ENCODE measurements at regions not wholly inside any gene's neighbourhood (a gene's known extent, or its start where the extent isn't known, plus 50 kb on each side); places are given as distances from the start of the nearest gene placed in this dataset.

DNA sequence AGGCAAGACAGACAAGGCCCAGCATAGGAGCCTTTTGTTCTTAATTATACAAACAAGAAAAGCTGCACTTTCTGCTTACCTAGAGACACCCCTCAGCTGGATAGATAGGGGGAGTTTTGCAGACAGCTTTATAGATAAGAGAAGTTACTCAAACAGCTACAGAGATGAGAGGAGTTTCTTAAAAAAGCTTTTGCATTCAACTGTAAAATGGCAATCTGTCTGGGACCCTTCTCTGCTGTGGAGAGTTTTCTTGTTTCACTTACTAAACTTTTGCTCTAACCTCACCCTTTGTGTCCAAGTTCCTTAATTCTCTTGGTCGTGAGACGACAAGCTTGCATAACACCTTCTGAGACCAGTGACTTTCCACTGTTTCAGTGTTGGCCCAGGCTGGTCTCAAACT lies 103.8 kb upstream of the CHORDC1 start:
- TF ChIP-seq MYC (IDR thresholded peaks at IDR 0.05; ENCODE audit: low read depth, low read length) (no peak), FOS (IDR thresholded peaks at IDR 0.05; ENCODE audit: borderline replicate concordance, insufficient read depth, low read length) (no peak), POLR2A (IDR thresholded peaks at IDR 0.05; ENCODE audit: low read depth, low read length) (no peak), GATA2 (IDR thresholded peaks at IDR 0.05; ENCODE audit: insufficient read depth, insufficient read length, low read depth, low read length) (no peak), JUN (IDR thresholded peaks at IDR 0.05; ENCODE audit: borderline replicate concordance, insufficient read depth, insufficient read length, low read depth) (no peak), EZH2 (IDR thresholded peaks at IDR 0.05; ENCODE audit: borderline replicate concordance, low read depth, low read length, severe bottlenecking) (no peak), POLR2AphosphoS5 (IDR thresholded peaks at IDR 0.05; ENCODE audit: insufficient read depth, low read depth, low read length) (no peak)
- TF ChIP-seq, protein P1, sequence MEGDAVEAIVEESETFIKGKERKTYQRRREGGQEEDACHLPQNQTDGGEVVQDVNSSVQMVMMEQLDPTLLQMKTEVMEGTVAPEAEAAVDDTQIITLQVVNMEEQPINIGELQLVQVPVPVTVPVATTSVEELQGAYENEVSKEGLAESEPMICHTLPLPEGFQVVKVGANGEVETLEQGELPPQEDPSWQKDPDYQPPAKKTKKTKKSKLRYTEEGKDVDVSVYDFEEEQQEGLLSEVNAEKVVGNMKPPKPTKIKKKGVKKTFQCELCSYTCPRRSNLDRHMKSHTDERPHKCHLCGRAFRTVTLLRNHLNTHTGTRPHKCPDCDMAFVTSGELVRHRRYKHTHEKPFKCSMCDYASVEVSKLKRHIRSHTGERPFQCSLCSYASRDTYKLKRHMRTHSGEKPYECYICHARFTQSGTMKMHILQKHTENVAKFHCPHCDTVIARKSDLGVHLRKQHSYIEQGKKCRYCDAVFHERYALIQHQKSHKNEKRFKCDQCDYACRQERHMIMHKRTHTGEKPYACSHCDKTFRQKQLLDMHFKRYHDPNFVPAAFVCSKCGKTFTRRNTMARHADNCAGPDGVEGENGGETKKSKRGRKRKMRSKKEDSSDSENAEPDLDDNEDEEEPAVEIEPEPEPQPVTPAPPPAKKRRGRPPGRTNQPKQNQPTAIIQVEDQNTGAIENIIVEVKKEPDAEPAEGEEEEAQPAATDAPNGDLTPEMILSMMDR (IDR thresholded peaks at IDR 0.05; ENCODE audit: extremely low read depth in 1 of 2, insufficient read depth in 1 of 2, low read depth in 1 of 2, low read length in 2 of 2), result no peak
- TF ChIP-seq, protein P2, sequence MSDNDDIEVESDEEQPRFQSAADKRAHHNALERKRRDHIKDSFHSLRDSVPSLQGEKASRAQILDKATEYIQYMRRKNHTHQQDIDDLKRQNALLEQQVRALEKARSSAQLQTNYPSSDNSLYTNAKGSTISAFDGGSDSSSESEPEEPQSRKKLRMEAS (IDR thresholded peaks at IDR 0.05; ENCODE audit: insufficient read depth, insufficient read length), result no peak
- Histone ChIP-seq H4K20me1 (replicated peaks; ENCODE audit: control insufficient read depth, extremely low read depth, insufficient read depth, low read length) (no peaks in the 10 kb centered on the region), H3K27me3 (ENCODE audit: control insufficient read depth in 2 of 2, insufficient read depth in 2 of 2, low read length in 2 of 2) (no peaks in the 10 kb centered on the region), H3K9me3 (replicated peaks; ENCODE audit: control insufficient read depth, insufficient read depth, low read length) (no peaks in the 10 kb centered on the region), H3K9ac (replicated peaks; ENCODE audit: extremely low read depth, insufficient read depth, low read length) (no peak overlapping the region), H3K4me1 (ENCODE audit: control insufficient read depth, extremely low read depth, insufficient read depth, low read length) (no peaks in the 10 kb centered on the region), H3K4me3 (replicated peaks in 1 of 3; ENCODE audit: insufficient read depth in 1 of 3, low read depth in 1 of 3, low read length in 3 of 3) (no peak overlapping the region), H3K4me2 (ENCODE audit: insufficient read depth, low read length) (no peak overlapping the region), H3K9me1 (replicated peaks; ENCODE audit: control insufficient read depth, extremely low read depth, insufficient read depth, low read length) (no peaks in the 10 kb centered on the region), H3K36me3 (ENCODE audit: control insufficient read depth in 2 of 2, extremely low read depth in 1 of 2, insufficient read depth in 2 of 2, low read length in 2 of 2) (no peaks in the 10 kb centered on the region), H3K79me2 (ENCODE audit: control insufficient read depth, insufficient read depth, low read length) (no peaks in the 10 kb centered on the region), H2AFZ (ENCODE audit: low read depth, low read length) (no peak overlapping the region), H3K27ac (ENCODE audit: insufficient read depth, low read depth, low read length) (no peak overlapping the region)
- ChIA-PET CTCF (no interaction called here), POLR2A (no interaction called here)
- no TSS peak for BruUV-seq (replicated peaks)
- dilution Hi-C loops (cut with MboI; ENCODE audit: extremely low pct_ligation_motif_present, low sequenced_read_pairs), result no loop called here
- DNase-seq (ENCODE audit: low read depth, low spot score) (no peak), FAIRE-seq (no peak)
- intact Hi-C loops (cut with micrococcal nuclease), result no loop called here

Measured in endothelial cell of umbilical vein (primary cell).